Stimulated activated naive CD8-positive, alpha-beta T cell treated with anti-CD3 and anti-CD28 coated beads, Interleukin-15, amount 100 ng/mL, for 72 hours (primary cell): ENCODE measurements at regions not wholly inside any gene's neighbourhood (a gene's known extent, or its start where the extent isn't known, plus 50 kb on each side); places are given as distances from the start of the nearest gene placed in this dataset.

Source experiments
- ATAC-seq: fragments of 150-1000 bp; cut with Tn5 transposase; 2 replicates; pipeline ENCODE4 v1.10.0; 2021; ENCODE audit warnings: mild to moderate bottlenecking, moderate library complexity
- DNase-seq, 2 donors: peaks; one replicate each; pipeline ENCODE4 v3.0.0; 2021 to 2022
- H3K27ac Mint-ChIP-seq, 2 donors: one replicate each; pipeline ENCODE4 v1.8.0; 2022; ENCODE audit warnings: mild to moderate bottlenecking in 2 of 2, mixed read lengths in 2 of 2, moderate library complexity in 2 of 2
- H3K27me3 Mint-ChIP-seq: one replicate; pipeline ENCODE4 v1.8.0; 2022; ENCODE audit warnings: mixed read lengths
- H3K4me1 Mint-ChIP-seq: one replicate; pipeline ENCODE4 v1.8.0; 2022; ENCODE audit warnings: mild to moderate bottlenecking, mixed read lengths
- H3K4me3 Mint-ChIP-seq, 2 donors: one replicate each; pipeline ENCODE4 v1.8.0; 2022; ENCODE audit warnings: mild to moderate bottlenecking in 2 of 2, mixed read lengths in 2 of 2, moderate library complexity in 1 of 2
- H3K9me3 Mint-ChIP-seq, 2 donors: one replicate each; pipeline ENCODE4 v1.8.0; 2022; ENCODE audit warnings: mixed read lengths in 2 of 2

- DNase-seq (no peak), ATAC-seq (no peak)
- no peaks in the 10 kb centered on the region for H3K4me1 Mint-ChIP-seq
- H3K9me3 Mint-ChIP-seq = no peaks in the 10 kb centered on the region
- H3K27ac Mint-ChIP-seq = no peak overlapping the region
- no peaks in the 10 kb centered on the region for H3K27me3 Mint-ChIP-seq
- no peak overlapping the region for H3K4me3 Mint-ChIP-seq
These were observed 250.8 kb upstream of the KLF4 start for GRCh38 chr9:107740088-107740980.

DNA sequence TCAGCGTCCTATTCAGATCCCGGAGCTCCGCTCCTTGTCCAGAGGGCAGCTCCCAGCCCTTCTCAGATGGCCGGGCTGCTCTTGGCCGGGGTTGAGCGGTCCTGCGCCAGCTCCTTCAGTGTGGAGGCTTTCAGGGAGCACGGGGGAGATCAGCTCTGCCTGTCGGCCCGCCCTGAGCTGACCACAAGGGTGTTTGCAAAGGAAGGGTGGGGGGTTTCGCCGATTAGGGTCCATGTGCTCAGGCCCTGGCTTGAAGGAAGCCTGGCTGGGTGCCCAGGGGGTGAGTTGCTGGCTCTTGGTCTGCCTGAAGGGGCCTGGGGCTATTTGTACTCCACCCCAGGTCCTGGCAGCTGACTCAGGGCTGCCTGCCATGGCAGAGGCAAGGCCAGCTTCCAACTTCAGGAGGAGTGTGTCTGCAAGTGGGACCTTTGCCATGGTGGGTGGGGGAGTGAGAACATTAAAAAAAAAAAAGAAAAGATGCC, 250.1 kb upstream of the KLF4 start:
- H3K27ac Mint-ChIP-seq = no peak overlapping the region
- no peak for ATAC-seq
- DNase-seq = no peak

GRCh38 chr9:107738789-107739188, 249.2 kb upstream of the KLF4 start:
- Mint-ChIP-seq H3K9me3 (no peaks in the 10 kb centered on the region), H3K27me3 (no peaks in the 10 kb centered on the region), H3K4me1 (no peaks in the 10 kb centered on the region), H3K4me3 (no peak overlapping the region), H3K27ac (peak overlapping the region in 1 of 2 donors; percentile 33)
- DNase-seq (no peak), ATAC-seq (no peak)

More for the DNA sequence above, 250.1 kb upstream of the KLF4 start:
- H3K4me1 Mint-ChIP-seq = no peaks in the 10 kb centered on the region
- H3K9me3 Mint-ChIP-seq = no peaks in the 10 kb centered on the region
- H3K27me3 Mint-ChIP-seq = no peaks in the 10 kb centered on the region
- H3K4me3 Mint-ChIP-seq = no peak overlapping the region

GRCh38 chr9:107737987-107738743, 248.6 kb upstream of the KLF4 start:
- no peak for DNase-seq
- Mint-ChIP-seq H3K4me3 (no peak overlapping the region), H3K27me3 (no peaks in the 10 kb centered on the region), H3K4me1 (no peaks in the 10 kb centered on the region), H3K9me3 (no peaks in the 10 kb centered on the region), H3K27ac (no peak overlapping the region)
- ATAC-seq = no peak

- no peaks in the 10 kb centered on the region for H3K4me1 Mint-ChIP-seq
These were observed 248.0 kb upstream of the KLF4 start for GRCh38 chr9:107737610-107737986.

GRCh38 chr9:107735821-107736220, 246.3 kb upstream of the KLF4 start:
- no peak overlapping the region for H3K4me3 Mint-ChIP-seq
- H3K27ac Mint-ChIP-seq = no peak overlapping the region
- ATAC-seq (no peak), DNase-seq (no peak)
- H3K4me1 Mint-ChIP-seq = no peaks in the 10 kb centered on the region
- no peaks in the 10 kb centered on the region for H3K9me3 Mint-ChIP-seq
- no peaks in the 10 kb centered on the region for H3K27me3 Mint-ChIP-seq

More at GRCh38 chr9:107737610-107737986, 248.0 kb upstream of the KLF4 start:
- Mint-ChIP-seq H3K9me3 (no peaks in the 10 kb centered on the region), H3K27ac (peak overlapping the region in 1 of 2 donors; percentile 5), H3K4me3 (no peak overlapping the region), H3K27me3 (no peaks in the 10 kb centered on the region)
- no peak for ATAC-seq
- no peak for DNase-seq

- H3K27me3 Mint-ChIP-seq = no peaks in the 10 kb centered on the region
- no peaks in the 10 kb centered on the region for H3K4me1 Mint-ChIP-seq
- no peak overlapping the region for H3K27ac Mint-ChIP-seq
These were observed 244.9 kb upstream of the KLF4 start for GRCh38 chr9:107734256-107735013.

DNA sequence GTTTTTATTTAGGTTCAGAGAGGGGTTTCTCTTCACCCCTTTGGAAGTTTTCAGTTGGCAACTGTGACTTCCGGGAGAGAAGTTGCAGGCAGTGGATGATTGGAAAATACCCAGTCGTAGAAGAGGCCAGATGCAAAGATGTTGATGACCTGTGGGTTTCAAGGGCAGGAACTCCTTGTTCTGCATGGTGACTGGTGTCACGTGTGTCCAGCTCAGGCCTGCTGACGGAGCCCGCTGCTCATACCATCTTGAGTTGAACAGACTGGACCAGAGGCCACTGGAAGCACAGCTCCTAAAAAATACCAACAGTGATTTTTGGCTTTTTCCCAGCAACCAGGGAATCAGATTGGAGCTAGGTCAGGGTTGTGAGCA, 243.9 kb upstream of the KLF4 start:
- Mint-ChIP-seq H3K27me3 (no peaks in the 10 kb centered on the region), H3K27ac (no peak overlapping the region), H3K9me3 (peaks cover 0 to 4% of the 10 kb centered on the region in 2 donors), H3K4me1 (no peaks in the 10 kb centered on the region), H3K4me3 (no peak overlapping the region)
- DNase-seq (no peak), ATAC-seq (no peak)

More at GRCh38 chr9:107734256-107735013, 244.9 kb upstream of the KLF4 start:
- no peak for DNase-seq
- H3K4me3 Mint-ChIP-seq = no peak overlapping the region
- no peak for ATAC-seq
- H3K9me3 Mint-ChIP-seq = peaks cover 0 to 2% of the 10 kb centered on the region in 2 donors

DNA sequence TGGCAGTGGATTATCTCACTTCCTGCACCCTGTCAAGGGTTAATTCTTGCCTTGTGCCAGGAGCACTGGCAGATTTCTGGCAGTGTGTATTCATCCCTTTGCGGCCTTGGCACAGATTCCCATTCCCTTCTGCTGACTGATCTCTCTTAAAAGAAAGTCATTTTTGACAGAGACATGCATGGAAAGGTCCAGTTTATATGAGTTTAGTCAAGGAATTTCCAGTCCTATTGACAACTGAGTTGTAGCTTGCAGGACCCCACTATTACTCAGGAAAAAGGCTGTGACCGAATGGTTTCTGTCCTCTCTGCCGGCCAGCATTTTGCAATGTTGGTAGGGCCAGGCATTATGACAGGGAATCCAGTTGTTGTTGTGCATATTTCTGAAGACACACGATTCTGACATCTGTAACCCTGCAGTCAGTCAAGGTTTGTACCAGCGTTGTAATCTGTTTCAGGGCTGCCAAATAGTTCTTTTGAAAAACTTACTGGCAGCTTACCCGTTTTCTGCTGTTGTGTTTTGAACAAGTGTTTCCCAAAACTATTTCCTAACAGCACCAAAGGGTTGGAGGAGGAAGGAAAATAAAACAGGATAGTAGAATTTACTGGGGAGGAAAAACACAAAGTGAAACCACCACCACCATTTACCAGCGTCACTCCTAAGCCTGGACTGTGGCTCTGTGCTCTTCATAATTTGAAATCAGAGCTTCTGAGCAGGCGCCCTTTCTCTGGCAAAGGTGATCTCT, 243.4 kb upstream of the KLF4 start:
- no peak overlapping the region for H3K27ac Mint-ChIP-seq
- ATAC-seq = no peak
- no peak for DNase-seq
- no peaks in the 10 kb centered on the region for H3K27me3 Mint-ChIP-seq
- no peaks in the 10 kb centered on the region for H3K4me1 Mint-ChIP-seq
- H3K4me3 Mint-ChIP-seq = no peak overlapping the region
- H3K9me3 Mint-ChIP-seq = peaks cover 0 to 4% of the 10 kb centered on the region in 2 donors

DNA sequence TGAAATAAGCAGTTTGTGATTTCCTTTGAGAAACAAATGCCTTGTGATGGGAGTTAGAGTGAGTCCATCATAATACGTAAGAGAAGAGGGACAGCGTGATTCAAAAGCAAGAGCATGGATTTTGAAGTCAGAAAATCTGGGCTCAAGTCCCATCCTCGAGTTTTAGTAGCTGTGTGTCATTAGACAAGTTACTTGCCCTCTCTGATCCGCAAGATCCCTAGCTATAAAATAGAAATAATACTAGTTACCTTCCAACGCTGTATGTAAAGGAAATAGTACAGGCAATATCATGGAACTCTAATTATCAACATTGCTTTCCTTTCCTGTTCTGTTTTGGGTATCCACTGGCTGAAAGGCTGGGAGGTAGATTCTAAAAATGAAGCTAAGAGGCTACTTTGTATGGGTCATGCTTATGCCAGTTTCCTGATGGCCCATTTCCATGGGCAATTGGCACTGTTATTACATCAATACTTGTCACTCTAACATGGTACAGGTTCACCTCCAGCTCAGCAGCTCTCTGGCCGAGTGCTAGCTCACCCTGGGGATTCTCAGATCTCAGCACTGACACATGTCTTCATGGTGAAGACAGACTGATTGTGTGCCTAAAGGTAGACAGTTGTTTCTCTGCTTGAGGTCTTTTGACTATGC, 241.7 kb upstream of the KLF4 start:
- Mint-ChIP-seq H3K4me1 (no peaks in the 10 kb centered on the region), H3K4me3 (no peak overlapping the region), H3K27me3 (no peaks in the 10 kb centered on the region), H3K9me3 (peaks cover 9 to 12% of the 10 kb centered on the region in 2 donors), H3K27ac (no peak overlapping the region)
- ATAC-seq = no peak
- DNase-seq = no peak

DNA sequence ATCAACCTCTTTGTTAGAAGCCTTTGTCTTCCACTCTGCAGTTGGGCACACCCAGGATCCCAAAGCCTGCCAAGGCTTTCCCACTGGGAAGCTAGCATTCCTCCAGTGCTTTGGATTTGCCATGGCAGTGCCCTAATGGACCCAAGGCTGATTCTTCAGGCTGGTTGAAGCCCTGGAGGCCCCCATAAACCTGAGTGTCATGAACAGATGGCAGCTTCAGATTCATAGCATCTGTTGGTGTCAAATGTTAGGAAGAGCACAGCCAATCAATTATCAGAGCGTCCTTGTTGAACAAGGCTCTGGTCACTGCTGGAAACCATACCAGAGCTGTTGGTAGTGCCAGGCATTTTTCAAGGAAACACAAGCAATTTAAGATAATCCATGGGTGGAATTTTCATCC, 241.1 kb upstream of the KLF4 start:
- DNase-seq (no peak), ATAC-seq (no peak)
- no peak overlapping the region for H3K4me3 Mint-ChIP-seq
- H3K9me3 Mint-ChIP-seq = peaks cover 9 to 12% of the 10 kb centered on the region in 2 donors
- no peaks in the 10 kb centered on the region for H3K27me3 Mint-ChIP-seq
- H3K27ac Mint-ChIP-seq = no peak overlapping the region
- no peaks in the 10 kb centered on the region for H3K4me1 Mint-ChIP-seq

DNA sequence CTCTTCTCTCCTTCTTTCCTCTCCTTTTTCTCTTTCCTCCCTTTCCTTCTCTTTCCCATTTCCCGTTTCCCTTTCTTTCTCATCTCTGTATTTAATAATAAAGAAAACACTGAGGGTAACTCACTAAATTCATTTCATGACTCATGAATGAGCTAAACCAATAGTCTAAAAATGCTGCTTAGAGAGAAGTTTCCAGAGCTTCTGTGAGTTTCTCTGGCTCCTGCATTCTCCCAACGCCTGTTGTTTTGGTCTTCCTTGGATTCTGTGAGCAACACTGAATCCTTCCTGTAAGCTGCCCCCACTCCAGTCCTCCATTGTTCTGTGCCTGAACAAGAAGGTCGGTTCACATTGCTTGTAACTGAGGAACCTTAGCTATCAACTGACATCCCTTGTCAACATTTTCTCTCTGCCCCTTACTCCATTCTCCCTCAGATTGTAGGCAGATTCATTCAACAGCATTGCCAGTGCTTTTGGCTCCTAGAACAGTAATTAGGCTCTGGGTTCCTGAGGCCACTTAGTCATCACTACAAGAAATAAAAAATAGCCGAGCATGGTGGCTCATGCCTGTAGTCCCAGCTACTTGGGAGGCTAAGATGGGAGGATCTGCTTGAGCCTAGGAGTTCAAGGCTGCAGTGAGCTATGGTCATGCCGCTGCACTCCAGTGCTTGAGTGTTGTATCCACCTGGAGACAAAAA, 237.7 kb upstream of the KLF4 start:
- Mint-ChIP-seq H3K4me3 (no peak overlapping the region), H3K27ac (no peak overlapping the region), H3K9me3 (peaks cover 15 to 20% of the 10 kb centered on the region in 2 donors), H3K27me3 (no peaks in the 10 kb centered on the region), H3K4me1 (no peaks in the 10 kb centered on the region)
- DNase-seq (no peak), ATAC-seq (no peak)

DNA sequence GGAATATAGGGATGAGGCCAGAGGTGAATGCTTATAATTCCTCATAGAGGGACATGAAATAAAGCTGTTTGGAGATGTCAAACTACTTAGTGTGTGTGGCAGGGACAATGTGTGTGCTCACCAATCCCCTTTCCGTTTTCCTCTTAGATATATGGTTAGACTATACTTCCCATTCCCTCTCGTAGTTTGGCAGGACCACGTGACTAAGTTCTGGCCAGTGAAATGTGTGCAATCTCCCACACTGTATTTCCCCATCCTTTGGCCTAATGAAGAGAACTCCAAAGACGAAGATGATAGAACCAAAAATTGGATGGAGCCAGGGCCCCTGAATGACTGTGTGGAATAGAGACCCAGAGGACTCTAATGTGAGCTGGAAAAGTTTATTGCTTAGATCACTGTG, 233.4 kb upstream of the KLF4 start:
- no peaks in the 10 kb centered on the region for H3K4me1 Mint-ChIP-seq
- H3K4me3 Mint-ChIP-seq = no peak overlapping the region
- H3K9me3 Mint-ChIP-seq = peaks cover 10 to 27% of the 10 kb centered on the region in 2 donors
- H3K27me3 Mint-ChIP-seq = no peaks in the 10 kb centered on the region
- no peak overlapping the region for H3K27ac Mint-ChIP-seq
- ATAC-seq (no peak), DNase-seq (no peak)

DNA sequence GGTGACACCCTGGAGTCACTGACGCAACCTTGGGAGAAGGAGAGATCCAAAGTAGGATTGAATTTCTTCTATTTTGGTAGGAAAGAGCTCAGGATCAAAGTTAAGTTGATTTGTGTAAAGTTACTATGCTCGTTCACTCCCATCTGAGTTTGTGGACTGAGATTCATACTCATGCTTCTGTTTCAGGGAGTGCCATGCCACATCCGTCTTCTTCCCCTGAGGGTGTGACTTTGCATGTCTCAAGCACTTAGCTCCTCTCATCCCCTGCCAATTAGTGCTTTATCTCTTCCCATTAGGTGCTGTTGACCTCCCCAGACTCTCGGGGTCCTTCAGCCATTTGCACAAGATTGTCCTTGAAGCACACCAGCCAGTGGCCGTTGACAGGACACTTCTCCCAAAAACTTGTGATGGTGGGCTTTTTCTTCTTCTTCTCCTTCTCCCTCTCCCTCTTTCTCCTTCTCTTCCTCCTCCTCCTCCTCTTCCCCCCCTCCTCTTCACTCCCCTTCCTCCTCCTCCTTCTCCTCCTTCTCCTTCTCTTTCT, 232.2 kb upstream of the KLF4 start:
- H3K27ac Mint-ChIP-seq = peak overlapping the region in 1 of 2 donors; percentile 57
- no peak overlapping the region for H3K4me3 Mint-ChIP-seq
- no peak for ATAC-seq
- no peaks in the 10 kb centered on the region for H3K27me3 Mint-ChIP-seq
- no peaks in the 10 kb centered on the region for H3K4me1 Mint-ChIP-seq
- H3K9me3 Mint-ChIP-seq = peaks cover 6 to 24% of the 10 kb centered on the region in 2 donors
- no peak for DNase-seq
